GM12878 (cell line): ENCODE measurements at regions not wholly inside any gene's neighbourhood (a gene's known extent, or its start where the extent isn't known, plus 50 kb on each side); places are given as distances from the start of the nearest gene placed in this dataset.

ENCODE experiments used
- ATAC-seq: fragments of 200-7000 bp; cut with Tn5 transposase; 3 replicates; pipeline ENCODE4 v1.9.1; 2020; ENCODE audit warnings: mild to moderate bottlenecking, moderate library complexity
- BruUV-seq: library from RNA; stranded (reverse); fragments of 400-500 nt; replicated peaks from 2 replicates; lab custom pipeline; 2021; lab: Mats Ljungman, UMichigan
- CTCF ChIA-PET: fragments of 300-600 bp; sonication (Branson Sonifier 250); formaldehyde crosslinking; extraction: SDS; loops from one replicate; lab custom pipeline; 2021; ENCODE audit warnings: inconsistent platforms; lab: Yijun Ruan, JAX
- POLR2A ChIA-PET: fragments of 350-600 bp; formaldehyde crosslinking; extraction: SDS; loops from one replicate; lab custom pipeline; 2021; ENCODE audit warnings: inconsistent platforms; lab: Charles Lee
- RAD21 ChIA-PET: fragments of 300-600 bp; sonication (Branson Sonifier 250); formaldehyde crosslinking; loops from one replicate; lab custom pipeline; 2023; ENCODE audit warnings: antibody characterized with exemption; ENCODE audit not compliant: unreplicated experiment; lab: Charles Lee
- SMC1A ChIA-PET: fragments of 300-600 bp; sonication (Branson Sonifier 250); formaldehyde crosslinking; loops from one replicate; lab custom pipeline; 2023; ENCODE audit not compliant: unreplicated experiment, uncharacterized antibody; lab: Charles Lee
- DNase-seq: peaks from one replicate; pipeline ENCODE4 v3.0.0-alpha.2; 2011; ENCODE audit warnings: low read depth, low spot score
- FAIRE-seq: peaks from 3 replicates; lab custom pipeline; 2011; peaks lifted over from hg19 to GRCh38; lab: Jason Lieb, UNC
- H2AFZ ChIP-seq: 2 replicates; pipeline ENCODE4 v1.6.0; 2011; ENCODE audit warnings: low read depth, low read length, control low read depth; ENCODE audit not compliant: control insufficient read depth
- H3K27ac ChIP-seq: 2 replicates; pipeline ENCODE4 v1.5.1; 2011; ENCODE audit warnings: control low read depth; ENCODE audit not compliant: control insufficient read depth, insufficient read depth
- H3K27me3 ChIP-seq, 2 experiments: replicated peaks in 1 of 2; 2 replicates each; pipeline versions ENCODE4 v1.6.0 to v1.6.1; 2011; ENCODE audit warnings: low read length in 1 of 2; ENCODE audit not compliant: control insufficient read depth in 2 of 2, insufficient read depth in 2 of 2
- H3K36me3 ChIP-seq, 2 experiments: 2 replicates each; pipeline ENCODE4 v1.5.1; 2011; ENCODE audit warnings: low read length in 1 of 2; ENCODE audit not compliant: control insufficient read depth in 2 of 2, insufficient read depth in 2 of 2
- H3K4me1 ChIP-seq: 2 replicates; pipeline ENCODE4 v1.6.1; 2011; ENCODE audit warnings: mild to moderate bottlenecking, low read length, moderate library complexity, mixed read lengths; ENCODE audit not compliant: control insufficient read depth, insufficient read depth
- H3K4me2 ChIP-seq: 2 replicates; pipeline ENCODE4 v1.6.0; 2011; ENCODE audit warnings: control low read depth; ENCODE audit not compliant: control insufficient read depth, insufficient read depth
- H3K4me3 ChIP-seq: fragments of 200-600 bp; sonication (generic); 2 replicates; pipeline ENCODE4 v1.5.1; 2016
- H3K79me2 ChIP-seq: 2 replicates; pipeline ENCODE4 v1.6.0; 2011; ENCODE audit warnings: low read length; ENCODE audit not compliant: control insufficient read depth, insufficient read depth
- H3K9ac ChIP-seq: 2 replicates; pipeline ENCODE4 v1.8.0; 2011; ENCODE audit warnings: low read length, control low read depth, mixed read lengths; ENCODE audit not compliant: control insufficient read depth, insufficient read depth
- H3K9me3 ChIP-seq: replicated peaks from 3 replicates; pipeline ENCODE4 v1.5.1; 2011; ENCODE audit warnings: mild to moderate bottlenecking, low read length; ENCODE audit not compliant: control insufficient read depth, insufficient read depth
- H4K20me1 ChIP-seq: 2 replicates; pipeline ENCODE4 v1.6.0; 2011; ENCODE audit not compliant: control insufficient read depth, insufficient read depth
- BACH1 ChIP-seq: fragments of 450-650 bp; IDR thresholded peaks from 2 replicates; pipeline ENCODE4 v1.6.1; 2017; ENCODE audit warnings: mild to moderate bottlenecking, borderline replicate concordance
- E4F1 ChIP-seq: fragments of 450-650 bp; IDR thresholded peaks from 2 replicates; pipeline ENCODE4 v1.6.1; 2018; ENCODE audit warnings: borderline replicate concordance, mild to moderate bottlenecking; ENCODE audit not compliant: partially characterized antibody
- HDAC6 ChIP-seq: fragments of 200-600 bp; sonication (generic); IDR thresholded peaks from one replicate; pipeline ENCODE4 v1.8.0; 2017; ENCODE audit warnings: antibody characterized with exemption; ENCODE audit not compliant: unreplicated experiment
- NFIC ChIP-seq: IDR thresholded peaks from 2 replicates; pipeline ENCODE4 v1.6.1; 2012; ENCODE audit warnings: low read depth, mild to moderate bottlenecking, inconsistent platforms, low read length, moderate library complexity
- NRF1 ChIP-seq: conservative IDR thresholded peaks from 2 replicates; pipeline ENCODE4 v1.6.1; 2011; ENCODE audit warnings: mild to moderate bottlenecking, low read depth, low read length, improper control_type of control experiment
- RAD51 ChIP-seq: fragments of 450-650 bp; IDR thresholded peaks from 2 replicates; pipeline ENCODE4 v1.6.1; 2016; ENCODE audit warnings: moderate library complexity, mild to moderate bottlenecking, inconsistent platforms
- REST ChIP-seq: IDR thresholded peaks from 2 replicates; pipeline ENCODE4 v1.6.1; 2012; ENCODE audit warnings: mild to moderate bottlenecking, low read depth, low read length
- SMAD5 ChIP-seq: IDR thresholded peaks from 2 replicates; pipeline ENCODE4 v1.6.1; 2016; ENCODE audit warnings: antibody characterized with exemption, low read depth
- ZBTB33 ChIP-seq: fragments of 450-650 bp; IDR thresholded peaks from 2 replicates; pipeline ENCODE4 v1.6.1; 2017; ENCODE audit warnings: mild to moderate bottlenecking
- WGBS: methylation state at CpG from one replicate; pipeline ENCODE4 v1.1.6; 2016; ENCODE audit warnings: low lambda C conversion rate; ENCODE audit not compliant: insufficient replicate concordance, insufficient coverage; ENCODE audit errors: missing lambda C conversion rate; 5-methylcytosine and 5-hydroxymethylcytosine counted together
- in situ Hi-C: fragments of 300-500 bp; cut with MboI; formaldehyde crosslinking; loops from 9 replicates; pipeline ENCODE4 v1.14.3; 2018; ENCODE audit warnings: mixed read lengths
- intact Hi-C: fragments of 100-400 bp; cut with micrococcal nuclease; formaldehyde crosslinking; loops from one replicate; pipeline ENCODE4 v1.14.2; 2022; ENCODE audit not compliant: unreplicated experiment

- WGBS = 30% methylated on average over 3 of the region's 3 CpGs
- Histone ChIP-seq H3K4me1 (no peaks in the 10 kb centered on the region), H4K20me1 (no peaks in the 10 kb centered on the region), H3K36me3 (no peaks in the 10 kb centered on the region), H3K4me2 (no peak overlapping the region), H3K27ac (no peak overlapping the region), H3K27me3 (no peaks in the 10 kb centered on the region), H3K9me3 (no peaks in the 10 kb centered on the region), H3K79me2 (no peaks in the 10 kb centered on the region), H3K9ac (no peak overlapping the region), H3K4me3 (no peak overlapping the region), H2AFZ (no peak overlapping the region)
- CTCF ChIA-PET = no interaction called here
- POLR2A ChIA-PET = no interaction called here
- SMC1A ChIA-PET = no interaction called here
- in situ Hi-C loops = no loop called here
- intact Hi-C loops = no loop called here
- TF ChIP-seq BACH1 = no peak
- no peak for TF ChIP-seq SMAD5
- no peak for TF ChIP-seq NRF1
- FAIRE-seq (no peak), ATAC-seq (no peak), DNase-seq (no peak)
- RAD21 ChIA-PET = no interaction called here
- BruUV-seq = no TSS peak
Observed at GRCh38 chr1:213572912-213573647, 414.7 kb upstream of the PROX1 start.

- WGBS = 46% methylated on average over 2 of the region's 2 CpGs
- Histone ChIP-seq H3K27me3 (no peaks in the 10 kb centered on the region), H3K36me3 (no peaks in the 10 kb centered on the region), H4K20me1 (no peaks in the 10 kb centered on the region), H3K9me3 (no peaks in the 10 kb centered on the region), H3K4me2 (no peak overlapping the region), H3K79me2 (no peaks in the 10 kb centered on the region), H3K4me3 (no peak overlapping the region), H2AFZ (no peak overlapping the region), H3K4me1 (no peaks in the 10 kb centered on the region), H3K9ac (no peak overlapping the region), H3K27ac (no peak overlapping the region)
- no peak for FAIRE-seq
- in situ Hi-C loops (no loop called here), intact Hi-C loops (no loop called here)
- ChIA-PET POLR2A (no interaction called here), CTCF (no interaction called here), SMC1A (no interaction called here), RAD21 (interaction anchor here (0.6 kb wide), 1 partner anchor 73 kb away, joined by 3 read pairs; no protein-coding TSS in a partner anchor)
- ATAC-seq = no peak
- BruUV-seq = no TSS peak
- no peak for DNase-seq
- TF ChIP-seq HDAC6 = no peak
- TF ChIP-seq RAD51 = no peak
- TF ChIP-seq NFIC = no peak
- TF ChIP-seq ZBTB33 = no peak
- no peak for TF ChIP-seq REST
- no peak for TF ChIP-seq E4F1
Observed at GRCh38 chr1:213573648-213574009, 414.1 kb upstream of the PROX1 start.
